ENCODE measurements at regions not wholly inside any gene's neighbourhood (a gene's known extent, or its start where the extent isn't known, plus 50 kb on each side); places are given as distances from the start of the nearest gene placed in this dataset.

DNA sequence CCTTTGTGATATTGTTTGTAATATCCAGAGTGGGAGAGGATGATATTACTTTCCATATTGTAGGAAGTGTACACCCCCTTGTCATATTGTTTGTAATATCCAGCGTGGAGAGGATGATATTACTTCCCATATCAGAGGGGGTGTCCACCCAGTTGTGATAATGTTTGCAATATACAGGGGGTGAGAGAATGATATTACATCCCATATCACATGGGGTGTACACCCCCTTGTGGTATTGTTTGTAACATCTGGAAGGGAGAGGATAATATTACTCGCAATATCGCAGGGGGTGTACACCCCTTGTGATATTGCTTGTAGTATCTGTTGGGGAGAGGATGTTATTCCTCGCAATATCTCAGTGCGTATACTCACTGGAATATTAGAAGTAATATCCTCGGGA is 61.5 kb downstream of the PRSS23 start:
- TF ChIP-seq EZH2 (IDR thresholded peaks at IDR 0.05; ENCODE audit: borderline replicate concordance, low read depth, low read length, severe bottlenecking), result no peak
- TF ChIP-seq, protein P1, sequence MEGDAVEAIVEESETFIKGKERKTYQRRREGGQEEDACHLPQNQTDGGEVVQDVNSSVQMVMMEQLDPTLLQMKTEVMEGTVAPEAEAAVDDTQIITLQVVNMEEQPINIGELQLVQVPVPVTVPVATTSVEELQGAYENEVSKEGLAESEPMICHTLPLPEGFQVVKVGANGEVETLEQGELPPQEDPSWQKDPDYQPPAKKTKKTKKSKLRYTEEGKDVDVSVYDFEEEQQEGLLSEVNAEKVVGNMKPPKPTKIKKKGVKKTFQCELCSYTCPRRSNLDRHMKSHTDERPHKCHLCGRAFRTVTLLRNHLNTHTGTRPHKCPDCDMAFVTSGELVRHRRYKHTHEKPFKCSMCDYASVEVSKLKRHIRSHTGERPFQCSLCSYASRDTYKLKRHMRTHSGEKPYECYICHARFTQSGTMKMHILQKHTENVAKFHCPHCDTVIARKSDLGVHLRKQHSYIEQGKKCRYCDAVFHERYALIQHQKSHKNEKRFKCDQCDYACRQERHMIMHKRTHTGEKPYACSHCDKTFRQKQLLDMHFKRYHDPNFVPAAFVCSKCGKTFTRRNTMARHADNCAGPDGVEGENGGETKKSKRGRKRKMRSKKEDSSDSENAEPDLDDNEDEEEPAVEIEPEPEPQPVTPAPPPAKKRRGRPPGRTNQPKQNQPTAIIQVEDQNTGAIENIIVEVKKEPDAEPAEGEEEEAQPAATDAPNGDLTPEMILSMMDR (IDR thresholded peaks at IDR 0.05; ENCODE audit: borderline replicate concordance, extremely low read depth, low read length, poor library complexity, severe bottlenecking), result no peak
- no peak for DNase-seq
- H3K4me1 ChIP-seq (ENCODE audit: insufficient read depth, low read length), result no peaks in the 10 kb centered on the region
- H3K9me3 ChIP-seq (ENCODE audit: insufficient read depth, low read length, severe bottlenecking), result no peaks in the 10 kb centered on the region
- no peak overlapping the region for H2AFZ ChIP-seq (ENCODE audit: low read depth, low read length)
- ATAC-seq (ENCODE audit: insufficient read depth, low read depth), result no peak
- no peaks in the 10 kb centered on the region for H4K20me1 ChIP-seq (ENCODE audit: insufficient read depth, low read length)
- no peak overlapping the region for H3K4me2 ChIP-seq (ENCODE audit: insufficient read depth, low read length)
- H3K27me3 ChIP-seq (ENCODE audit: insufficient read depth, low read length, poor library complexity), result no peaks in the 10 kb centered on the region
- no peak overlapping the region for H3K27ac ChIP-seq (ENCODE audit: low read length)
- H3K4me3 ChIP-seq (ENCODE audit: low read depth in 1 of 2, low read length in 2 of 2), result no peak overlapping the region
- no peaks in the 10 kb centered on the region for H3K36me3 ChIP-seq (ENCODE audit: insufficient read depth, low read length)
- no peaks in the 10 kb centered on the region for H3K79me2 ChIP-seq (ENCODE audit: insufficient read depth, low read length)
- H3K9ac ChIP-seq (ENCODE audit: low read depth, low read length), result no peak overlapping the region

DNA sequence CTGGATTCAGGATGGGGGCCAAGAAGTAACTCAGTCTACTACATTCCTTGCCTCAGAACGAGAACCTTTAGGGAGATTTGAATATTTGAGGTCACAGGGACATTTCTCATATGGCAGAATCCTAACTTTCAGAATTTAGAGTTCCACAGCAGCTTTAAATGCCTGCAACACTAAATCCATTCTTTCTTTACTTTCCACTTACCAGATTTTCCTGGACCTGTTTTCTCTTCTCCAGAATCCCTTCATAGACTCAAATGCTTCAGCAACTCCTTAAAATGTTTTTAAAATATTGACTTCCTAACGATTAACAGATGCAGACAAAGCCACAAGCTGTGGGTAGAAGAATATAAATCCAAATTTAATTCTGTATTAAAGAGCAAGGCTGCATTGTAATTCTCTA is 63.1 kb downstream of the PRSS23 start:
- Histone ChIP-seq H3K79me2 (ENCODE audit: insufficient read depth, low read length) (no peaks in the 10 kb centered on the region), H3K9me3 (ENCODE audit: insufficient read depth, low read length, severe bottlenecking) (no peaks in the 10 kb centered on the region), H3K4me2 (ENCODE audit: insufficient read depth, low read length) (no peak overlapping the region), H2AFZ (ENCODE audit: low read depth, low read length) (no peak overlapping the region), H3K4me3 (ENCODE audit: low read depth in 1 of 2, low read length in 2 of 2) (no peak overlapping the region), H3K9ac (ENCODE audit: low read depth, low read length) (no peak overlapping the region), H3K36me3 (ENCODE audit: insufficient read depth, low read length) (no peaks in the 10 kb centered on the region), H3K27ac (ENCODE audit: low read length) (no peak overlapping the region), H3K4me1 (ENCODE audit: insufficient read depth, low read length) (no peaks in the 10 kb centered on the region), H4K20me1 (ENCODE audit: insufficient read depth, low read length) (no peaks in the 10 kb centered on the region), H3K27me3 (ENCODE audit: insufficient read depth, low read length, poor library complexity) (no peaks in the 10 kb centered on the region)
- ATAC-seq (ENCODE audit: insufficient read depth, low read depth) (no peak), DNase-seq (no peak)
- TF ChIP-seq EZH2 (IDR thresholded peaks at IDR 0.05; ENCODE audit: borderline replicate concordance, low read depth, low read length, severe bottlenecking), result no peak
- TF ChIP-seq, protein P1 (IDR thresholded peaks at IDR 0.05; ENCODE audit: borderline replicate concordance, extremely low read depth, low read length, poor library complexity, severe bottlenecking), result no peak

DNA sequence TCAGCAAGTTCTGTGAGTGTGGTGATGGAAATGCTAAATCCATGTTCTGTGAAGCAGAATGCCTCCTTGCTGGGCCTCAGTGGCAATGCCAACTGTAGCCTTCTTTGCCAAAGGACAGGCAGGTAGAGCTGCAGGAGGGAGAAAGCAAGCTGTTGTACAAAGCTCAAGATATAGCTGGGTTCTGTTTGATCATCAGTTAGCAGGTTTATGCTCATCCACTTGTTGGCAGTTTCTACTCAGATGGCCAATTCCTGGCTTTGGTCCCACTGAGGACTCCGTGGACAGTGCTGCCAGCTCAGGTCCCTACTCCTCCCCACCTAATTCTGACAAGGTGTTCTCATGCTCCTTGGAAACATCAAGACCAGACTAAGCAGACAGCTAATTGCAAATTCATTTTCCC is 65.1 kb downstream of the PRSS23 start:
- H2AFZ ChIP-seq (ENCODE audit: low read depth, low read length), result no peak overlapping the region
- ATAC-seq (ENCODE audit: insufficient read depth, low read depth), result no peak
- H3K4me1 ChIP-seq (ENCODE audit: insufficient read depth, low read length), result no peaks in the 10 kb centered on the region
- H3K79me2 ChIP-seq (ENCODE audit: insufficient read depth, low read length), result no peaks in the 10 kb centered on the region
- H4K20me1 ChIP-seq (ENCODE audit: insufficient read depth, low read length), result no peaks in the 10 kb centered on the region
- no peak overlapping the region for H3K9ac ChIP-seq (ENCODE audit: low read depth, low read length)
- no peak overlapping the region for H3K4me3 ChIP-seq (ENCODE audit: low read depth in 1 of 2, low read length in 2 of 2)
- no peak overlapping the region for H3K4me2 ChIP-seq (ENCODE audit: insufficient read depth, low read length)
- no peaks in the 10 kb centered on the region for H3K9me3 ChIP-seq (ENCODE audit: insufficient read depth, low read length, severe bottlenecking)
- no peaks in the 10 kb centered on the region for H3K27me3 ChIP-seq (ENCODE audit: insufficient read depth, low read length, poor library complexity)
- H3K27ac ChIP-seq (ENCODE audit: low read length), result no peak overlapping the region
- no peak for DNase-seq
- H3K36me3 ChIP-seq (ENCODE audit: insufficient read depth, low read length), result no peaks in the 10 kb centered on the region
- TF ChIP-seq, protein P1 (IDR thresholded peaks at IDR 0.05; ENCODE audit: borderline replicate concordance, extremely low read depth, low read length, poor library complexity, severe bottlenecking), result no peak
- no peak for TF ChIP-seq EZH2 (IDR thresholded peaks at IDR 0.05; ENCODE audit: borderline replicate concordance, low read depth, low read length, severe bottlenecking)

DNA sequence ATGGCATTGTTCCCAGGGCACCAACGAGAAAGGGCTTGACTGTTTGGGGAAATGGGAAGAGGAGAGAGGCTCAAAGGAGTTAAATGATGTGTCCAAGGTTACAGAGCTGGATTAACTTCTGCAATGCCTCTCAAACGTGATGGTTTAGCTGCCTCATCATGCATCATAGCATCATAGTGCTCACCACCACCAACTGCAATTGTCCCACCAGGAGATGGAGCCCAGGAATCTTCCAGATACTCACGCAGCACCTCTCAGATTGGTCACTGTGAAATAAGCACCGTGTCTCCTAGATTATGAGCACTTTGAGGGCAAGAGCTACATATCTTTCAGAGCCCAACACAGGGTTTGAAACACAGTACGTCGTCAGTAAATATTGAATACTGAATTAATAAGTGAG is 69.2 kb downstream of the PRSS23 start:
- Histone ChIP-seq H3K4me1 (ENCODE audit: insufficient read depth, low read length) (no peaks in the 10 kb centered on the region), H3K4me2 (ENCODE audit: insufficient read depth, low read length) (no peak overlapping the region), H3K4me3 (ENCODE audit: low read depth in 1 of 2, low read length in 2 of 2) (no peak overlapping the region), H3K27ac (ENCODE audit: low read length) (no peak overlapping the region), H2AFZ (ENCODE audit: low read depth, low read length) (no peak overlapping the region), H3K27me3 (ENCODE audit: insufficient read depth, low read length, poor library complexity) (no peaks in the 10 kb centered on the region), H3K36me3 (ENCODE audit: insufficient read depth, low read length) (no peaks in the 10 kb centered on the region), H3K9ac (ENCODE audit: low read depth, low read length) (no peak overlapping the region), H4K20me1 (ENCODE audit: insufficient read depth, low read length) (no peaks in the 10 kb centered on the region), H3K79me2 (ENCODE audit: insufficient read depth, low read length) (no peaks in the 10 kb centered on the region), H3K9me3 (ENCODE audit: insufficient read depth, low read length, severe bottlenecking) (no peaks in the 10 kb centered on the region)
- ATAC-seq (ENCODE audit: insufficient read depth, low read depth) (no peak), DNase-seq (no peak)
- TF ChIP-seq EZH2 (IDR thresholded peaks at IDR 0.05; ENCODE audit: borderline replicate concordance, low read depth, low read length, severe bottlenecking), result no peak
- TF ChIP-seq, protein P1 (IDR thresholded peaks at IDR 0.05; ENCODE audit: borderline replicate concordance, extremely low read depth, low read length, poor library complexity, severe bottlenecking), result no peak

Data from DND-41 (cell line).